ENCODE measurements at regions not wholly inside any gene's neighbourhood (a gene's known extent, or its start where the extent isn't known, plus 50 kb on each side); places are given as distances from the start of the nearest gene placed in this dataset.

GRCh38 chr3:163518065-163518464 lies 1560.2 kb downstream of the SI start:
- TF ChIP-seq TEAD4 (IDR thresholded peaks at IDR 0.05) (no peak), NFIC (IDR thresholded peaks at IDR 0.05) (no peak)
- TF ChIP-seq, protein P1, sequence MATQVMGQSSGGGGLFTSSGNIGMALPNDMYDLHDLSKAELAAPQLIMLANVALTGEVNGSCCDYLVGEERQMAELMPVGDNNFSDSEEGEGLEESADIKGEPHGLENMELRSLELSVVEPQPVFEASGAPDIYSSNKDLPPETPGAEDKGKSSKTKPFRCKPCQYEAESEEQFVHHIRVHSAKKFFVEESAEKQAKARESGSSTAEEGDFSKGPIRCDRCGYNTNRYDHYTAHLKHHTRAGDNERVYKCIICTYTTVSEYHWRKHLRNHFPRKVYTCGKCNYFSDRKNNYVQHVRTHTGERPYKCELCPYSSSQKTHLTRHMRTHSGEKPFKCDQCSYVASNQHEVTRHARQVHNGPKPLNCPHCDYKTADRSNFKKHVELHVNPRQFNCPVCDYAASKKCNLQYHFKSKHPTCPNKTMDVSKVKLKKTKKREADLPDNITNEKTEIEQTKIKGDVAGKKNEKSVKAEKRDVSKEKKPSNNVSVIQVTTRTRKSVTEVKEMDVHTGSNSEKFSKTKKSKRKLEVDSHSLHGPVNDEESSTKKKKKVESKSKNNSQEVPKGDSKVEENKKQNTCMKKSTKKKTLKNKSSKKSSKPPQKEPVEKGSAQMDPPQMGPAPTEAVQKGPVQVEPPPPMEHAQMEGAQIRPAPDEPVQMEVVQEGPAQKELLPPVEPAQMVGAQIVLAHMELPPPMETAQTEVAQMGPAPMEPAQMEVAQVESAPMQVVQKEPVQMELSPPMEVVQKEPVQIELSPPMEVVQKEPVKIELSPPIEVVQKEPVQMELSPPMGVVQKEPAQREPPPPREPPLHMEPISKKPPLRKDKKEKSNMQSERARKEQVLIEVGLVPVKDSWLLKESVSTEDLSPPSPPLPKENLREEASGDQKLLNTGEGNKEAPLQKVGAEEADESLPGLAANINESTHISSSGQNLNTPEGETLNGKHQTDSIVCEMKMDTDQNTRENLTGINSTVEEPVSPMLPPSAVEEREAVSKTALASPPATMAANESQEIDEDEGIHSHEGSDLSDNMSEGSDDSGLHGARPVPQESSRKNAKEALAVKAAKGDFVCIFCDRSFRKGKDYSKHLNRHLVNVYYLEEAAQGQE (IDR thresholded peaks at IDR 0.05; ENCODE audit: low read depth): no peak
